Testis (tissue), 2 donors: ENCODE measurements at regions not wholly inside any gene's neighbourhood (a gene's known extent, or its start where the extent isn't known, plus 50 kb on each side); places are given as distances from the start of the nearest gene placed in this dataset.

Source experiments
- CTCF ChIP-seq, 3 experiments: fragments of 450-650 bp in 2 of 3; fragments of 200-600 bp in 1 of 3; sonication (generic) in 1 of 3; IDR thresholded peaks; one replicate each; pipeline ENCODE4 v1.5.1; 2016 to 2019; ENCODE audit warnings: antibody characterized with exemption in 3 of 3, mild to moderate bottlenecking in 2 of 3, moderate library complexity in 1 of 3
- POLR2A ChIP-seq: fragments of 450-650 bp; IDR thresholded peaks from one replicate; pipeline ENCODE4 v1.6.1; 2017; ENCODE audit warnings: antibody characterized with exemption, mild to moderate bottlenecking, moderate library complexity

GRCh38 chr7:69504733-69505420, 93.4 kb upstream of the AUTS2 start:
- no peak for TF ChIP-seq CTCF (IDR thresholded peaks at IDR 0.05)
- TF ChIP-seq POLR2A = no peak
